Liver (tissue), 2 donors: ENCODE measurements at regions not wholly inside any gene's neighbourhood (a gene's known extent, or its start where the extent isn't known, plus 50 kb on each side); places are given as distances from the start of the nearest gene placed in this dataset.

Experiments used
- EGR1 ChIP-seq, 2 donors: IDR thresholded peaks; 2 replicates each; pipeline ENCODE4 v1.6.1; 2016 to 2018; ENCODE audit warnings: antibody characterized with exemption in 2 of 2, low read depth in 2 of 2
- RXRA ChIP-seq, 2 donors: IDR thresholded peaks; 2 replicates each; pipeline ENCODE4 v1.6.1; 2017 to 2018; ENCODE audit warnings: antibody characterized with exemption in 2 of 2, mild to moderate bottlenecking in 1 of 2
- donor health status: healthy.

- TF ChIP-seq EGR1 (IDR thresholded peaks at IDR 0.05; ENCODE audit: low read depth in 2 of 2) (no peak), RXRA (IDR thresholded peaks at IDR 0.05) (no peak)
Observed at GRCh38 chr16:54586474-54587175, 300.0 kb upstream of the IRX3 start.
